Smooth muscle cell (in vitro differentiated cells): ENCODE measurements at regions not wholly inside any gene's neighbourhood (a gene's known extent, or its start where the extent isn't known, plus 50 kb on each side); places are given as distances from the start of the nearest gene placed in this dataset.
"Not testable (repeated sequence)": the region's sequence is repeated elsewhere in the genome, so short reads cannot be mapped to it uniquely, and the experiment has no call there.

ENCODE experiments used
- DNase-seq: peaks from one replicate; lab custom pipeline; 2025; ENCODE audit not compliant: unreplicated experiment; lab: John Stamatoyannopoulos, UW
- H2AFZ ChIP-seq: fragments of 200-600 bp; sonication (generic); 2 replicates; pipeline ENCODE4 v1.6.0; 2016; ENCODE audit warnings: antibody characterized with exemption, low read depth, mild to moderate bottlenecking
- H3F3A ChIP-seq: fragments of 200-600 bp; sonication (generic); 2 replicates; pipeline ENCODE4 v1.6.0; 2017; ENCODE audit warnings: antibody characterized with exemption, low read depth
- H3K27ac ChIP-seq: fragments of 200-600 bp; sonication (generic); 2 replicates; pipeline ENCODE4 v1.5.1; 2016; ENCODE audit warnings: low read depth, mild to moderate bottlenecking
- H3K27me3 ChIP-seq: fragments of 200-600 bp; sonication (generic); 2 replicates; pipeline ENCODE4 v1.6.1; 2016; ENCODE audit warnings: low read depth, mild to moderate bottlenecking
- H3K36me3 ChIP-seq: fragments of 200-600 bp; sonication (generic); 2 replicates; pipeline ENCODE4 v1.5.1; 2016; ENCODE audit warnings: low read depth
- H3K4me1 ChIP-seq: fragments of 200-600 bp; sonication (generic); 2 replicates; pipeline ENCODE4 v1.5.1; 2016; ENCODE audit warnings: low read depth
- H3K4me2 ChIP-seq: fragments of 200-600 bp; sonication (generic); 2 replicates; pipeline ENCODE4 v1.6.0; 2016; ENCODE audit warnings: mild to moderate bottlenecking
- H3K4me3 ChIP-seq: fragments of 200-600 bp; sonication (generic); 2 replicates; pipeline ENCODE4 v1.5.1; 2016; ENCODE audit warnings: mild to moderate bottlenecking
- H3K79me2 ChIP-seq: fragments of 200-600 bp; sonication (generic); 2 replicates; pipeline ENCODE4 v1.6.0; 2016; ENCODE audit warnings: low read depth, mild to moderate bottlenecking
- H3K9ac ChIP-seq: fragments of 200-600 bp; sonication (generic); 2 replicates; pipeline ENCODE4 v1.6.0; 2016; ENCODE audit warnings: low read depth
- H3K9me3 ChIP-seq: fragments of 200-600 bp; sonication (generic); replicated peaks from 2 replicates; pipeline ENCODE4 v1.5.1; 2016; ENCODE audit warnings: low read depth
- H4K20me1 ChIP-seq: fragments of 200-600 bp; sonication (generic); 2 replicates; pipeline ENCODE4 v1.6.0; 2016; ENCODE audit warnings: low read depth
- WGBS: methylation state at CpG from one replicate; pipeline ENCODE4 v1.1.7; 2016; ENCODE audit warnings: low lambda C conversion rate; 5-methylcytosine and 5-hydroxymethylcytosine counted together
- TF ChIP-seq, protein P1 (sequence below): fragments of 200-600 bp; sonication (generic); IDR thresholded peaks from 2 replicates; pipeline ENCODE4 v1.5.1; 2017; ENCODE audit warnings: borderline replicate concordance, mild to moderate bottlenecking, antibody characterized with exemption; ENCODE audit not compliant: insufficient read depth, poor library complexity, severe bottlenecking

DNA sequence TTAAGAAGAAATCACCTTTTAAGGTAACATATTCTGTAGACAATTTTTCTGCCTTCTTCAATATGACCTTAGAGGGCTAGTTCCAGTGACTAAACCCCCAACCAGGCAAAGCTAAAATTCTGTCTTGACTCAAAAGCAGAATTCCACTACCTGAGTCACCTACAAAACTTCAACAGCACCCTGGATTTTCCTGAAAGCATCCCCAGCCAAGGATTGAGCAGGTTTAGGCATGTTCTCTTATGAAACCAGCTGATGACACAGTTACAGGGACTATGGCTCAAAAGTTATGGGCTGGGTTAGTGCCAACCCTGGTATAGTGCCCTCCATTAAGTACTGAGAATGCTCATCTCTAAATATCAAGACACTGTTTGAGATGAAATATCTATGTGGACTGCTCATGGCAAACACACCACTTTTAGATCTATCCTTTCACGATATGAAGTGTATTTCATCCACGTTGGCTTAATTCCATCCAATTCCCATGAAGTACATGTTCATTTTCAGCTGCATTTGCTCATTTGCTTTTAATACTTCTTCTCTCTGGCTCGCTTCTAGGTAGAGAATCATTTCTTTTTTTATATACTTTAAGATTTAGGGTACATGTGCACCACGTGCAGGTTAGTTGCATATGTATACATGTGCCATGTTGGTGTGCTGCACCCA lies 53.6 kb upstream of the TNFAIP3 start:
- Histone ChIP-seq H3K27me3 (no peaks in the 10 kb centered on the region), H3K4me1 (no peaks in the 10 kb centered on the region), H3K9ac (no peak overlapping the region), H2AFZ (no peak overlapping the region), H3K36me3 (no peaks in the 10 kb centered on the region), H3K79me2 (no peaks in the 10 kb centered on the region), H3K27ac (peak overlapping the region; percentile 91), H3K4me3 (no peak overlapping the region), H3K4me2 (no peak overlapping the region), H3K9me3 (no peaks in the 10 kb centered on the region), H4K20me1 (no peaks in the 10 kb centered on the region), H3F3A (no peaks in the 10 kb centered on the region)
- TF ChIP-seq, protein P1, sequence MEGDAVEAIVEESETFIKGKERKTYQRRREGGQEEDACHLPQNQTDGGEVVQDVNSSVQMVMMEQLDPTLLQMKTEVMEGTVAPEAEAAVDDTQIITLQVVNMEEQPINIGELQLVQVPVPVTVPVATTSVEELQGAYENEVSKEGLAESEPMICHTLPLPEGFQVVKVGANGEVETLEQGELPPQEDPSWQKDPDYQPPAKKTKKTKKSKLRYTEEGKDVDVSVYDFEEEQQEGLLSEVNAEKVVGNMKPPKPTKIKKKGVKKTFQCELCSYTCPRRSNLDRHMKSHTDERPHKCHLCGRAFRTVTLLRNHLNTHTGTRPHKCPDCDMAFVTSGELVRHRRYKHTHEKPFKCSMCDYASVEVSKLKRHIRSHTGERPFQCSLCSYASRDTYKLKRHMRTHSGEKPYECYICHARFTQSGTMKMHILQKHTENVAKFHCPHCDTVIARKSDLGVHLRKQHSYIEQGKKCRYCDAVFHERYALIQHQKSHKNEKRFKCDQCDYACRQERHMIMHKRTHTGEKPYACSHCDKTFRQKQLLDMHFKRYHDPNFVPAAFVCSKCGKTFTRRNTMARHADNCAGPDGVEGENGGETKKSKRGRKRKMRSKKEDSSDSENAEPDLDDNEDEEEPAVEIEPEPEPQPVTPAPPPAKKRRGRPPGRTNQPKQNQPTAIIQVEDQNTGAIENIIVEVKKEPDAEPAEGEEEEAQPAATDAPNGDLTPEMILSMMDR: no peak
- DNase-seq: no peak
- WGBS: 98% methylated on average over 4 of the region's 4 CpGs

GRCh38 chr6:137814030-137814429 lies 53.0 kb upstream of the TNFAIP3 start:
- not testable (repeated sequence) for H3K9me3 ChIP-seq, H4K20me1 ChIP-seq, H3K27ac ChIP-seq, H3K36me3 ChIP-seq, H3K79me2 ChIP-seq, DNase-seq, H3K4me2 ChIP-seq, H3K9ac ChIP-seq, H3K4me1 ChIP-seq, H3K27me3 ChIP-seq, H3K4me3 ChIP-seq, H3F3A ChIP-seq, H2AFZ ChIP-seq
- 86% methylated on average over 2 of the region's 3 CpGs for WGBS

DNA sequence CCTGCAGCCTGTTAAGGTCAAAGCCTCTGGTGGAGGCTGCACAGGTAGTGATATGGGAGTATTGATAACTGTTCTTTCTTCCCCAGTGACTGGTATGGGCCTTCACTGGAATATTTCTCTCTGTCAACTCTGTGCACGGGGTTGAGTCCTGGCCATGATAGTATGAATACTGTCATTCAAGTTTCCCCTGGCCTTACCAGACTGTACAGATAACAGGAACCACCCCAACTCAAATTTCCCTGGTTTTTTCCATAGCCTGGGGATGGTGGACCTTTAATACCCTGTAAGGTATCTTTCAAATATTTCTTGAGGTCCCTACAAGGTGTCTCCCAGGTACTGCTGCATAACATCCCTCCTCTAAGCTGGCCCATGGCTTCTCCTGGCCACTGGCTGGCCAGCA lies 51.4 kb upstream of the TNFAIP3 start:
- DNase-seq: no peak

DNA sequence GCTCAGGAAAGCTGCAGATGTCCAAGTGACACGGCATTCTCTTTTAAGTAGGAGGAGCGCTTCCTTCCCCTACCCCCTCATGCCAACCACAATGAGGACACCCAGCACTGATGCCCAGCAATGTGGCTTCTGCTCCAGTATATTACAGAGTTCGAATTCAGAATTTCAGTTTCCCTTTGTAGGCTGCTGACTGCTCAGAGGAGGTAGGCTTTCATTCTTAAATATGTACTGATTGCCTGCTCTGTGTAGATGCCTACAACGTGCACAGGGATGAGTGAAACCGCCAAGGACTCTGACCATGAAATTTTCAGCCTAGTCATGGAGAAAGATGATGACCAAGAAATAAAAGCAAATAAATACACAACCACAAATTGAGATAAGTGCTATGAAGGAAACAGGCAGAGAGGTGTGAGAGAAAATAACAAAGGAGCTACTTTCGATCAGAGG lies 50.9 kb upstream of the TNFAIP3 start:
- no peak overlapping the region for H2AFZ ChIP-seq
- 82% methylated on average over 6 of the region's 6 CpGs for WGBS
- H3K4me1 ChIP-seq: no peaks in the 10 kb centered on the region
- no peak overlapping the region for H3K9ac ChIP-seq
- no peaks in the 10 kb centered on the region for H3K27me3 ChIP-seq
- H3K4me3 ChIP-seq: no peak overlapping the region
- no peak overlapping the region for H3K4me2 ChIP-seq
- no peaks in the 10 kb centered on the region for H4K20me1 ChIP-seq
- H3K79me2 ChIP-seq: no peaks in the 10 kb centered on the region
- no peaks in the 10 kb centered on the region for H3F3A ChIP-seq
- TF ChIP-seq, protein P1: no peak
- DNase-seq: no peak
- H3K9me3 ChIP-seq: no peaks in the 10 kb centered on the region
- no peaks in the 10 kb centered on the region for H3K36me3 ChIP-seq
- H3K27ac ChIP-seq: no peak overlapping the region

More for the DNA sequence above, 51.4 kb upstream of the TNFAIP3 start:
- Histone ChIP-seq H3K27ac (no peak overlapping the region), H3K36me3 (no peaks in the 10 kb centered on the region), H3K4me2 (no peak overlapping the region), H3K4me1 (no peaks in the 10 kb centered on the region), H3K4me3 (no peak overlapping the region), H3K9ac (no peak overlapping the region), H3K9me3 (no peaks in the 10 kb centered on the region), H4K20me1 (no peaks in the 10 kb centered on the region), H3K79me2 (no peaks in the 10 kb centered on the region), H3K27me3 (no peaks in the 10 kb centered on the region), H2AFZ (no peak overlapping the region), H3F3A (no peaks in the 10 kb centered on the region)
- WGBS: 75% methylated on average over 1 of the region's 1 CpG
- TF ChIP-seq, protein P1: no peak
